Keratinocyte (primary cell): ENCODE measurements at regions not wholly inside any gene's neighbourhood (a gene's known extent, or its start where the extent isn't known, plus 50 kb on each side); places are given as distances from the start of the nearest gene placed in this dataset.
A peak's percentile ranks its signal among the peaks of the same experiment; 100 is the strongest.

ENCODE experiments used
- DNase-seq: peaks from one replicate; pipeline ENCODE4 v3.0.0-alpha.2; 2011; ENCODE audit warnings: low read depth, missing footprints, low spot score
- FAIRE-seq: peaks from 2 replicates; lab custom pipeline; 2011; peaks lifted over from hg19 to GRCh38; lab: Jason Lieb, UNC
- H2AFZ ChIP-seq: 2 replicates; pipeline ENCODE4 v1.6.0; 2012; ENCODE audit warnings: low read length, control low read depth, inconsistent platforms; ENCODE audit not compliant: control insufficient read depth
- H3K27ac ChIP-seq: 2 replicates; pipeline ENCODE4 v1.5.1; 2011; ENCODE audit warnings: low read length; ENCODE audit not compliant: control insufficient read depth, insufficient read depth
- H3K27me3 ChIP-seq: 3 replicates; pipeline ENCODE4 v1.6.0; 2011; ENCODE audit warnings: low read length; ENCODE audit not compliant: control insufficient read depth, insufficient read depth; ENCODE audit errors: extremely low read depth
- H3K36me3 ChIP-seq, 2 experiments: 2 replicates in 1 of 2; 3 replicates in 1 of 2; pipeline ENCODE4 v1.5.1; 2011; ENCODE audit warnings: low read length in 2 of 2, mild to moderate bottlenecking in 1 of 2; ENCODE audit not compliant: control insufficient read depth in 2 of 2, insufficient read depth in 2 of 2; ENCODE audit errors: extremely low read depth in 1 of 2
- H3K4me1 ChIP-seq: 3 replicates; pipeline ENCODE4 v1.5.1; 2011; ENCODE audit warnings: low read length; ENCODE audit not compliant: control insufficient read depth, insufficient read depth; ENCODE audit errors: extremely low read depth
- H3K4me2 ChIP-seq: 3 replicates; pipeline ENCODE4 v1.6.0; 2011; ENCODE audit warnings: low read depth, low read length; ENCODE audit not compliant: control insufficient read depth, insufficient read depth; ENCODE audit errors: extremely low read depth
- H3K4me3 ChIP-seq, 3 experiments: fragments of 200-600 bp in 1 of 3; sonication (generic) in 1 of 3; 2 replicates in 2 of 3; 3 replicates in 1 of 3; pipeline ENCODE4 v1.5.1; 2011 to 2016; ENCODE audit warnings: low read length in 3 of 3, mild to moderate bottlenecking in 3 of 3, control low read depth in 2 of 3, inconsistent platforms in 1 of 3, low read depth in 1 of 3, mixed read lengths in 1 of 3, mixed run types in 1 of 3, moderate library complexity in 1 of 3; ENCODE audit not compliant: control insufficient read depth in 2 of 3, insufficient read depth in 2 of 3; ENCODE audit errors: extremely low read depth in 1 of 3
- H3K79me2 ChIP-seq: 2 replicates; pipeline ENCODE4 v1.6.0; 2012; ENCODE audit warnings: low read length; ENCODE audit not compliant: control insufficient read depth, insufficient read depth
- H3K9ac ChIP-seq: 3 replicates; pipeline ENCODE4 v1.6.0; 2011; ENCODE audit warnings: low read length; ENCODE audit not compliant: control insufficient read depth, insufficient read depth; ENCODE audit errors: extremely low read depth
- H3K9me1 ChIP-seq: 3 replicates; pipeline ENCODE4 v1.6.0; 2011; ENCODE audit warnings: low read length; ENCODE audit not compliant: control insufficient read depth, insufficient read depth; ENCODE audit errors: extremely low read depth
- H3K9me3 ChIP-seq: 2 replicates; pipeline ENCODE4 v1.5.1; 2012; ENCODE audit warnings: low read depth, low read length; ENCODE audit not compliant: control insufficient read depth
- H4K20me1 ChIP-seq: 3 replicates; pipeline ENCODE4 v1.6.0; 2011; ENCODE audit warnings: low read length; ENCODE audit not compliant: control insufficient read depth, insufficient read depth; ENCODE audit errors: extremely low read depth
- CTCF ChIP-seq, 3 experiments: IDR thresholded peaks in 1 of 3; conservative IDR thresholded peaks in 1 of 3; optimal IDR thresholded peaks in 1 of 3; 2 replicates in 2 of 3; 3 replicates in 1 of 3; pipeline versions ENCODE3 to v1.5.1; 2011; ENCODE audit warnings: low read length in 3 of 3, mild to moderate bottlenecking in 3 of 3, moderate library complexity in 2 of 3, control low read depth in 1 of 3, inconsistent platforms in 1 of 3; ENCODE audit not compliant: insufficient read depth in 2 of 3; ENCODE audit errors: extremely low read depth in 1 of 3
- EZH2 ChIP-seq: IDR thresholded peaks from one replicate; pipeline ENCODE4 v1.6.1; 2012; ENCODE audit warnings: inconsistent platforms, mild to moderate bottlenecking, low read length, moderate library complexity
- dilution Hi-C: fragments of 300-500 bp; cut with MboI; formaldehyde crosslinking; loops from one replicate; pipeline ENCODE4 v1.7.0; 2020; ENCODE audit warnings: low sequenced_read_pairs; ENCODE audit not compliant: extremely low pct_ligation_motif_present

- FAIRE-seq (no peak), DNase-seq (no peak)
- Histone ChIP-seq H3K4me3 (peak overlapping the region; percentile 43 to 61 (median 53)), H3K27me3 (no peaks in the 10 kb centered on the region), H3K36me3 (no peaks in the 10 kb centered on the region), H3K79me2 (no peaks in the 10 kb centered on the region), H3K9me3 (no peaks in the 10 kb centered on the region), H3K4me1 (peaks cover 3% of the 10 kb centered on the region), H3K9ac (peak overlapping the region; percentile 60), H3K4me2 (peak overlapping the region; percentile 76), H2AFZ (peak overlapping the region; percentile 56), H3K9me1 (no peaks in the 10 kb centered on the region), H3K27ac (peak overlapping the region; percentile 42), H4K20me1 (no peaks in the 10 kb centered on the region)
- TF ChIP-seq EZH2: no peak
- peak; percentile 26 to 53 (median 35) for TF ChIP-seq CTCF (optimal IDR thresholded peaks at IDR 0.05 in 1 of 3, IDR thresholded peaks at IDR 0.05 in 1 of 3, conservative IDR thresholded peaks at IDR 0.05 in 1 of 3; ENCODE audit: extremely low read depth in 1 of 3, insufficient read depth in 2 of 3, low read length in 3 of 3)
- dilution Hi-C loops: no loop called here
These were observed 234.7 kb downstream of the OR13H1 start for GRCh38 chrX:131778269-131779218.

- H3K9me3 ChIP-seq: no peaks in the 10 kb centered on the region
- DNase-seq (no peak), FAIRE-seq (no peak)
- H3K27me3 ChIP-seq: no peaks in the 10 kb centered on the region
- H4K20me1 ChIP-seq: no peaks in the 10 kb centered on the region
- H3K4me1 ChIP-seq: peaks cover 8% of the 10 kb centered on the region
- peak overlapping the region; percentile 76 for H3K4me2 ChIP-seq
- peak overlapping the region; percentile 56 for H2AFZ ChIP-seq
- TF ChIP-seq CTCF (optimal IDR thresholded peaks at IDR 0.05 in 1 of 3, IDR thresholded peaks at IDR 0.05 in 1 of 3, conservative IDR thresholded peaks at IDR 0.05 in 1 of 3; ENCODE audit: extremely low read depth in 1 of 3, insufficient read depth in 2 of 3, low read length in 3 of 3): no peak
- peak overlapping the region; percentile 43 to 61 (median 53) for H3K4me3 ChIP-seq
- H3K9me1 ChIP-seq: no peaks in the 10 kb centered on the region
- no peak overlapping the region for H3K27ac ChIP-seq
- dilution Hi-C loops: no loop called here
- peak overlapping the region; percentile 60 for H3K9ac ChIP-seq
- H3K79me2 ChIP-seq: no peaks in the 10 kb centered on the region
- no peaks in the 10 kb centered on the region for H3K36me3 ChIP-seq
These were observed 235.4 kb downstream of the OR13H1 start for GRCh38 chrX:131779306-131779705.
